Neuronal stem cell (in vitro differentiated cells): ENCODE measurements at regions not wholly inside any gene's neighbourhood (a gene's known extent, or its start where the extent isn't known, plus 50 kb on each side); places are given as distances from the start of the nearest gene placed in this dataset.

ENCODE experiments used
- DNase-seq: peaks from one replicate; pipeline ENCODE4 v3.0.0-alpha.2; 2013; ENCODE audit warnings: low spot score
- H2AFZ ChIP-seq: one replicate; pipeline ENCODE4 v1.6.1; 2013; ENCODE audit warnings: mild to moderate bottlenecking, low read length, inconsistent platforms
- H2AK5ac ChIP-seq: 2 replicates; pipeline ENCODE4 v1.6.1; 2013; ENCODE audit warnings: low read depth, mild to moderate bottlenecking, inconsistent platforms, low read length, moderate library complexity, mixed read lengths
- H2BK120ac ChIP-seq: 2 replicates; pipeline ENCODE4 v1.6.1; 2013; ENCODE audit warnings: low read depth, mild to moderate bottlenecking, inconsistent platforms, low read length, moderate library complexity, mixed read lengths
- H2BK12ac ChIP-seq: one replicate; pipeline ENCODE4 v1.6.1; 2013; ENCODE audit warnings: low read length, inconsistent platforms
- H2BK15ac ChIP-seq: 2 replicates; pipeline ENCODE4 v1.6.1; 2013; ENCODE audit warnings: mild to moderate bottlenecking, low read length, inconsistent platforms, mixed read lengths
- H2BK5ac ChIP-seq: one replicate; pipeline ENCODE4 v1.6.1; 2013; ENCODE audit warnings: inconsistent platforms, mild to moderate bottlenecking, low read length, moderate library complexity
- H3K14ac ChIP-seq: one replicate; pipeline ENCODE4 v1.6.1; 2013; ENCODE audit warnings: low read length, inconsistent platforms
- H3K18ac ChIP-seq: 2 replicates; pipeline ENCODE4 v1.6.1; 2013; ENCODE audit warnings: low read length, inconsistent platforms
- H3K23ac ChIP-seq: 2 replicates; pipeline ENCODE4 v1.6.1; 2013; ENCODE audit warnings: low read depth, mild to moderate bottlenecking, mixed read lengths, low read length, inconsistent platforms; ENCODE audit not compliant: poor library complexity
- H3K27ac ChIP-seq: replicated peaks from 3 replicates; pipeline ENCODE4 v1.5.1; 2013; ENCODE audit warnings: low read length, inconsistent platforms
- H3K27me3 ChIP-seq, 3 experiments: 2 replicates each; pipeline ENCODE4 v1.6.1; 2013; ENCODE audit warnings: low read length in 3 of 3, mild to moderate bottlenecking in 2 of 3, inconsistent platforms in 1 of 3, low read depth in 1 of 3, mixed read lengths in 1 of 3, moderate library complexity in 1 of 3; ENCODE audit not compliant: control insufficient read depth in 3 of 3, insufficient read depth in 3 of 3
- H3K36me3 ChIP-seq, 2 donors: replicated peaks in 1 of 2; 2 replicates each; pipeline ENCODE4 v1.6.1; 2013; ENCODE audit warnings: low read length in 2 of 2; ENCODE audit not compliant: control insufficient read depth in 2 of 2, insufficient read depth in 2 of 2
- H3K4ac ChIP-seq: 2 replicates; pipeline ENCODE4 v1.6.1; 2013; ENCODE audit warnings: inconsistent platforms, mild to moderate bottlenecking, low read length, moderate library complexity
- H3K4me1 ChIP-seq, 2 donors: 1 replicate in 1 of 2; 2 replicates in 1 of 2; pipeline ENCODE4 v1.6.1; 2013; ENCODE audit warnings: low read length in 2 of 2, low read depth in 1 of 2; ENCODE audit not compliant: control insufficient read depth in 2 of 2, insufficient read depth in 1 of 2
- H3K4me2 ChIP-seq: one replicate; pipeline ENCODE4 v1.6.1; 2013; ENCODE audit warnings: mild to moderate bottlenecking, low read length, inconsistent platforms; ENCODE audit not compliant: insufficient read depth, poor library complexity, severe bottlenecking
- H3K4me3 ChIP-seq, 2 donors: 2 replicates each; pipeline ENCODE4 v1.5.1; 2013; ENCODE audit warnings: low read length in 2 of 2, mild to moderate bottlenecking in 2 of 2, inconsistent platforms in 1 of 2, moderate library complexity in 1 of 2
- H3K79me1 ChIP-seq: one replicate; pipeline ENCODE4 v1.6.1; 2013; ENCODE audit warnings: low read depth, mild to moderate bottlenecking, inconsistent platforms, low read length, moderate library complexity
- H3K9ac ChIP-seq: one replicate; pipeline ENCODE4 v1.6.1; 2013; ENCODE audit warnings: mild to moderate bottlenecking, low read depth, low read length, inconsistent platforms; ENCODE audit not compliant: poor library complexity
- H3K9me3 ChIP-seq, 2 donors: replicated peaks in 1 of 2; 2 replicates each; pipeline versions ENCODE3 to v1.6.1; 2013; ENCODE audit warnings: low read length in 2 of 2, mild to moderate bottlenecking in 2 of 2, inconsistent platforms in 1 of 2, low read depth in 1 of 2, mixed read lengths in 1 of 2, moderate library complexity in 1 of 2; ENCODE audit not compliant: control insufficient read depth in 2 of 2, insufficient read depth in 1 of 2
- H4K8ac ChIP-seq: one replicate; pipeline ENCODE4 v1.6.1; 2013; ENCODE audit warnings: low read depth, mild to moderate bottlenecking, inconsistent platforms, low read length, moderate library complexity
- H4K91ac ChIP-seq: one replicate; pipeline ENCODE4 v1.6.1; 2013; ENCODE audit warnings: low read length, low read depth, mild to moderate bottlenecking, inconsistent platforms; ENCODE audit not compliant: poor library complexity
- WGBS, 2 donors: extraction: QIAGEN DNeasy Blood & Tissue Kit; methylation state at CpG; one replicate each; pipeline ENCODE4 v1.1.7; 2013; ENCODE audit warnings: missing lambda C conversion rate in 2 of 2, mixed read lengths in 1 of 2; ENCODE audit not compliant: insufficient read length in 2 of 2, insufficient replicate concordance in 1 of 2; ENCODE audit errors: extremely low coverage in 2 of 2; 5-methylcytosine and 5-hydroxymethylcytosine counted together

DNA sequence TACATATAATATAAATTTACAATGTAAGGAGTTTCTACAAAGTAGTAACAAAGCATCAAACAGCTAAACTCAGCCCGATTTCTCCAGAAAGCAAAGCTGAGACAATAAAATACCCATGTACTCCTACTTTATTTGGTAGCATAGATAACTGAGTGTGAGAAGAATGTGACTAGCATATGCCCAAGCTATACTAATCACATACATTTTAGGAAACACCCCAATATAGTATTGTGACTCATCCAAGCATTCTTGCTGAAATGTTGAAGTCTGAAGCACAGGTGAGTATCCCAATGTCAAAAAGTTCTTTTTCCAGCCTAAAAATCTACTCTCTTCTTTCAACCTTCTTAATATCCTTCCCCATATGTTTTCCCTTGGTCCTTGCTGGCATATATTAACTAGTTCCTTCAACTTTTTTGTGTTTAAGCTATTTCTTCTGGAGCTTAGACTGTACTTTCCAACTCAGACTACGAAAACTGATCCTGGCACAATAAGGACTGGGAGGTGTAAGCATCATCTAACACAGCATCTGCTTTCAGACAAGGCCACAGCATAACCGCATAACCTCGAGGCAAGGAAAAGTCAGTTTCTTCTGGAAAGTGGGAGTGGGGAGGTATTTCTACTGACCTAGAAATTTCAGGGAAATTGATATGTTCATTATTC, 163.0 kb upstream of the RNPC3 start:
- Histone ChIP-seq H3K4ac (no peak overlapping the region), H2BK12ac (no peak overlapping the region), H3K4me2 (no peak overlapping the region), H2BK5ac (no peak overlapping the region), H2AK5ac (no peak overlapping the region), H2AFZ (no peak overlapping the region), H3K23ac (no peak overlapping the region), H3K9me3 (no peaks in the 10 kb centered on the region), H4K8ac (no peak overlapping the region), H3K14ac (no peak overlapping the region), H3K27ac (no peak overlapping the region), H3K18ac (no peak overlapping the region), H3K4me1 (no peaks in the 10 kb centered on the region), H2BK15ac (no peak overlapping the region), H3K9ac (no peak overlapping the region), H3K4me3 (no peak overlapping the region), H3K27me3 (no peaks in the 10 kb centered on the region), H2BK120ac (no peak overlapping the region), H3K36me3 (no peaks in the 10 kb centered on the region), H4K91ac (no peak overlapping the region), H3K79me1 (no peaks in the 10 kb centered on the region)
- DNase-seq = no peak
- WGBS, 2 donors = no CpG with 5 or more reads among the region's 4 CpGs

DNA sequence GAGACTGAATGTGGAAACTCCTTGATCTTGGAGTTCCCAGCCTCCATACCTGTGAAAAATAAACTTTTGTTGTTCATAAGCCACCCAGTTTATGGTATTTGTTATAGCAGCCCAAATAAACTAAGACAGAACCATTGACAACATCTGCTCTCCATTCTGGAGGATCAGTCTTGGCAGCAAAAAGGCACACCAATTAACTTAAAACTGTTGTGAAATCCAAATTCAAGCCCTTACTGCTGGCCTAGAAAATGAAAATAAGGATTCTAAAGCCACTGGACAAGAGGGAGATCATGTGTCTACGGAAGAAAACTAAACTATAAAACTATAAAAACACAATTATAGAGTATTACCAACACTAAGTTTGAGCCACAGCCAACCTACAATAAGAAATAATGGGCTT, 172.1 kb upstream of the RNPC3 start:
- Histone ChIP-seq H2BK15ac (no peak overlapping the region), H3K4me1 (no peaks in the 10 kb centered on the region), H3K27ac (no peak overlapping the region), H3K27me3 (no peaks in the 10 kb centered on the region), H2BK12ac (no peak overlapping the region), H2BK120ac (no peak overlapping the region), H2AK5ac (no peak overlapping the region), H3K23ac (no peak overlapping the region), H4K8ac (no peak overlapping the region), H3K4me3 (no peak overlapping the region), H2BK5ac (no peak overlapping the region), H3K36me3 (no peaks in the 10 kb centered on the region), H2AFZ (no peak overlapping the region), H3K4ac (no peak overlapping the region), H4K91ac (no peak overlapping the region), H3K79me1 (no peaks in the 10 kb centered on the region), H3K4me2 (no peak overlapping the region), H3K9me3 (no peaks in the 10 kb centered on the region), H3K18ac (no peak overlapping the region), H3K9ac (no peak overlapping the region), H3K14ac (no peak overlapping the region)
- WGBS, 2 donors = no CpG with 5 or more reads among the region's 1 CpG
- DNase-seq = no peak

GRCh38 chr1:103348136-103348535, 177.4 kb upstream of the RNPC3 start:
- WGBS, 2 donors = no CpG with 5 or more reads among the region's 1 CpG
- H3K36me3 ChIP-seq = no peaks in the 10 kb centered on the region
- no peak for DNase-seq

DNA sequence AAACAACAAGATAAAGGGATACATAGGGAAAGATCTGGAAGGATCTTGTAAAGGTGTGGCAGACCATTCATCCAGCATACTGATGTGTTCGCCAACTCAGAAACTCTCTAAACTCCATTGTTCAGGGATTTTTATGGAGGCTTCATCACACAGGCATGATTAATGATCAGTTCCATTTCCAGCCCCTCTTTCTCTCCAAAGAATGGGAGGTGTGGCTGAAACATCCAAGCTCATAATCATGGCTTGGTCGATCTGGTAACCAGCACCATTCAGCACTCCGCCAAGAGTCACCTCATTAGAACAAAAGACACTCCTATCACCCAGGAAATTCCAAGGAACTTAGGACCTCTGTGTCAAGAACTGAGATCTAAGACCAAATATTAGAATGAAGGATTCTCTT, 180.6 kb upstream of the RNPC3 start:
- Histone ChIP-seq H3K4me3 (no peak overlapping the region), H2BK12ac (no peak overlapping the region), H3K4me1 (peaks cover 0 to 1% of the 10 kb centered on the region in 2 donors), H2BK120ac (no peak overlapping the region), H3K14ac (no peak overlapping the region), H3K27ac (no peak overlapping the region), H4K91ac (no peak overlapping the region), H3K36me3 (no peaks in the 10 kb centered on the region), H2BK5ac (no peak overlapping the region), H3K9ac (no peak overlapping the region), H3K18ac (no peak overlapping the region), H3K4me2 (no peak overlapping the region), H3K9me3 (no peaks in the 10 kb centered on the region), H2BK15ac (no peak overlapping the region), H3K27me3 (no peaks in the 10 kb centered on the region), H3K4ac (no peak overlapping the region), H2AFZ (no peak overlapping the region), H4K8ac (no peak overlapping the region), H2AK5ac (no peak overlapping the region), H3K79me1 (no peaks in the 10 kb centered on the region), H3K23ac (no peak overlapping the region)
- WGBS, 2 donors = no CpG with 5 or more reads among the region's 3 CpGs
- DNase-seq = no peak

More at GRCh38 chr1:103348136-103348535, 177.4 kb upstream of the RNPC3 start:
- H3K79me1 ChIP-seq = no peaks in the 10 kb centered on the region
- H3K4me2 ChIP-seq = no peak overlapping the region
- no peak overlapping the region for H3K23ac ChIP-seq
- no peak overlapping the region for H2BK5ac ChIP-seq
- peaks cover 0 to 1% of the 10 kb centered on the region in 2 donors for H3K4me1 ChIP-seq
- no peak overlapping the region for H3K4ac ChIP-seq
- no peak overlapping the region for H2BK12ac ChIP-seq
- H4K91ac ChIP-seq = no peak overlapping the region
- no peak overlapping the region for H4K8ac ChIP-seq
- H3K18ac ChIP-seq = no peak overlapping the region
- H2AK5ac ChIP-seq = no peak overlapping the region
- no peak overlapping the region for H3K9ac ChIP-seq
- H3K4me3 ChIP-seq = no peak overlapping the region
- no peaks in the 10 kb centered on the region for H3K9me3 ChIP-seq
- H3K27me3 ChIP-seq = no peaks in the 10 kb centered on the region
- no peak overlapping the region for H3K14ac ChIP-seq
- H3K27ac ChIP-seq = no peak overlapping the region
- H2BK120ac ChIP-seq = no peak overlapping the region
- no peak overlapping the region for H2BK15ac ChIP-seq
- H2AFZ ChIP-seq = no peak overlapping the region
